GM18873 (cell line): ENCODE measurements at regions not wholly inside any gene's neighbourhood (a gene's known extent, or its start where the extent isn't known, plus 50 kb on each side); places are given as distances from the start of the nearest gene placed in this dataset.
A peak's percentile ranks its signal among the peaks of the same experiment; 100 is the strongest.

Source experiments
- ATAC-seq: cut with Tn5 transposase; IDR thresholded peaks from one replicate; pipeline ENCODE4 v1.9.1; 2021; ENCODE audit warnings: mild to moderate bottlenecking, moderate library complexity, moderate number of reproducible peaks; ENCODE audit not compliant: unreplicated experiment, low FRiP score

- no peak for ATAC-seq
These were observed 50.4 kb upstream of the SERTAD2 start for GRCh38 chr2:64704161-64704560.

- no peak for ATAC-seq
These were observed 51.3 kb upstream of the SERTAD2 start for GRCh38 chr2:64704996-64705395.

- no peak for ATAC-seq
These were observed 53.6 kb upstream of the SERTAD2 start for GRCh38 chr2:64707276-64707675.

GRCh38 chr2:64708829-64709228, 55.1 kb upstream of the SERTAD2 start:
- ATAC-seq, result no peak

- ATAC-seq, result no peak
These were observed 57.6 kb upstream of the SERTAD2 start for GRCh38 chr2:64711252-64711800.

- no peak for ATAC-seq
These were observed 60.0 kb upstream of the SERTAD2 start for GRCh38 chr2:64713686-64714085.

GRCh38 chr2:64716569-64716968, 62.9 kb upstream of the SERTAD2 start:
- ATAC-seq, result no peak

GRCh38 chr2:64718250-64718885, 64.7 kb upstream of the SERTAD2 start:
- ATAC-seq, result no peak

GRCh38 chr2:64720535-64721319, 67.0 kb upstream of the SERTAD2 start:
- ATAC-seq, result no peak

- no peak for ATAC-seq
These were observed 67.6 kb upstream of the SERTAD2 start for GRCh38 chr2:64721320-64721623.

- ATAC-seq, result no peak
These were observed 68.8 kb upstream of the SERTAD2 start for GRCh38 chr2:64722291-64723044.

GRCh38 chr2:64727013-64727767, 73.5 kb upstream of the SERTAD2 start:
- ATAC-seq, result peak; percentile 81

GRCh38 chr2:64727843-64728463, 74.2 kb upstream of the SERTAD2 start:
- no peak for ATAC-seq

GRCh38 chr2:64730551-64731262, 77.0 kb upstream of the SERTAD2 start:
- ATAC-seq, result no peak

GRCh38 chr2:64731263-64731643, 77.5 kb upstream of the SERTAD2 start:
- no peak for ATAC-seq

- ATAC-seq, result no peak
These were observed 78.0 kb upstream of the SERTAD2 start for GRCh38 chr2:64731746-64732145.

- no peak for ATAC-seq
These were observed 78.4 kb upstream of the SERTAD2 start for GRCh38 chr2:64732146-64732545.

GRCh38 chr2:64735504-64735903, 81.8 kb upstream of the SERTAD2 start:
- ATAC-seq, result no peak

GRCh38 chr2:64737547-64737946, 83.8 kb upstream of the SERTAD2 start:
- ATAC-seq, result no peak

- ATAC-seq, result no peak
These were observed 84.3 kb upstream of the SERTAD2 start for GRCh38 chr2:64738026-64738425.
